HEK293 (cell line): ENCODE measurements at regions not wholly inside any gene's neighbourhood (a gene's known extent, or its start where the extent isn't known, plus 50 kb on each side); places are given as distances from the start of the nearest gene placed in this dataset.

Experiments used
- CTCF ChIA-PET: fragments of 350-600 bp; formaldehyde crosslinking; extraction: SDS; loops from one replicate; lab custom pipeline; 2021; ENCODE audit warnings: antibody characterized with exemption; lab: Yijun Ruan, JAX
- POLR2A ChIA-PET: fragments of 300-600 bp; formaldehyde crosslinking; extraction: SDS; loops from one replicate; lab custom pipeline; 2020; ENCODE audit warnings: antibody characterized with exemption, inconsistent platforms; lab: Yijun Ruan, JAX
- H3K27ac ChIP-seq: fragments of 200-500 bp; sonication (Bioruptor generic); 2 replicates; pipeline ENCODE4 v1.5.1; 2014; ENCODE audit warnings: low read depth, low read length, control low read depth, inconsistent platforms; ENCODE audit errors: extremely low read depth
- H3K36me3 ChIP-seq, 2 experiments: fragments of 200-500 bp in 1 of 2; sonication (Bioruptor generic) in 1 of 2; 1 replicate in 1 of 2; 2 replicates in 1 of 2; pipeline ENCODE4 v1.5.1; 2014 to 2017; ENCODE audit warnings: inconsistent platforms in 2 of 2, low read length in 2 of 2; ENCODE audit not compliant: control insufficient read depth in 2 of 2, insufficient read depth in 1 of 2
- H3K4me1 ChIP-seq: fragments of 200-500 bp; sonication (Bioruptor generic); 2 replicates; pipeline ENCODE4 v1.5.1; 2014; ENCODE audit warnings: mild to moderate bottlenecking, low read length, inconsistent platforms; ENCODE audit not compliant: control insufficient read depth, insufficient read depth
- H3K4me3 ChIP-seq: 2 replicates; pipeline ENCODE4 v1.5.1; 2011; ENCODE audit warnings: low read depth, mild to moderate bottlenecking, control low read depth, low read length, moderate library complexity
- H3K9me3 ChIP-seq: fragments of 200-500 bp; sonication (Bioruptor generic); 2 replicates; pipeline ENCODE4 v1.5.1; 2014; ENCODE audit warnings: low read depth, low read length, inconsistent platforms; ENCODE audit not compliant: control insufficient read depth, insufficient read depth
- CTCF ChIP-seq: fragments of 450-650 bp; formaldehyde crosslinking; IDR thresholded peaks from 2 replicates; pipeline ENCODE4 v1.5.1; 2016; ENCODE audit warnings: missing biosample characterization, missing genetic modification characterization
- FEZF1 ChIP-seq: fragments of 450-650 bp; formaldehyde crosslinking; IDR thresholded peaks from 2 replicates; pipeline ENCODE4 v1.5.1; 2016; ENCODE audit warnings: missing biosample characterization, missing genetic modification characterization
- MYNN ChIP-seq: fragments of 450-650 bp; formaldehyde crosslinking; IDR thresholded peaks from 2 replicates; pipeline ENCODE4 v1.5.1; 2016; ENCODE audit warnings: missing biosample characterization, missing genetic modification characterization, borderline replicate concordance
- SCRT1 ChIP-seq: fragments of 450-650 bp; formaldehyde crosslinking; IDR thresholded peaks from 2 replicates; pipeline ENCODE4 v1.5.1; 2016; ENCODE audit warnings: missing biosample characterization, missing genetic modification characterization, borderline replicate concordance
- TCF7L2 ChIP-seq: IDR thresholded peaks from 2 replicates; pipeline ENCODE4 v1.6.1; 2011; ENCODE audit warnings: low read depth, mild to moderate bottlenecking, inconsistent platforms, low read length, moderate library complexity, borderline replicate concordance
- ZBTB21 ChIP-seq: fragments of 450-650 bp; formaldehyde crosslinking; IDR thresholded peaks from 2 replicates; pipeline ENCODE4 v1.5.1; 2017; ENCODE audit warnings: missing biosample characterization, missing genetic modification characterization
- ZFP69B ChIP-seq: fragments of 450-650 bp; formaldehyde crosslinking; IDR thresholded peaks from 2 replicates; pipeline ENCODE4 v1.5.1; 2016; ENCODE audit warnings: missing biosample characterization, missing genetic modification characterization
- ZNF10 ChIP-seq: fragments of 450-650 bp; formaldehyde crosslinking; IDR thresholded peaks from 2 replicates; pipeline ENCODE4 v1.5.1; 2017; ENCODE audit warnings: missing biosample characterization, missing genetic modification characterization
- ZNF121 ChIP-seq: fragments of 450-650 bp; formaldehyde crosslinking; IDR thresholded peaks from 2 replicates; pipeline ENCODE4 v1.5.1; 2016; ENCODE audit warnings: missing biosample characterization, missing genetic modification characterization
- ZNF133 ChIP-seq: fragments of 450-650 bp; formaldehyde crosslinking; IDR thresholded peaks from 2 replicates; pipeline ENCODE4 v1.5.1; 2016; ENCODE audit warnings: missing biosample characterization, missing genetic modification characterization
- ZNF292 ChIP-seq: fragments of 450-650 bp; formaldehyde crosslinking; IDR thresholded peaks from 2 replicates; pipeline ENCODE4 v1.5.1; 2016; ENCODE audit warnings: low read depth, missing biosample characterization, missing genetic modification characterization, borderline replicate concordance
- ZNF654 ChIP-seq: fragments of 450-650 bp; formaldehyde crosslinking; IDR thresholded peaks from 2 replicates; pipeline ENCODE4 v1.5.1; 2016; ENCODE audit warnings: low read depth, missing biosample characterization, missing genetic modification characterization
- ZNF791 ChIP-seq: fragments of 450-650 bp; formaldehyde crosslinking; IDR thresholded peaks from 2 replicates; pipeline ENCODE4 v1.5.1; 2016; ENCODE audit warnings: missing biosample characterization, missing genetic modification characterization
- ZSCAN30 ChIP-seq: fragments of 450-650 bp; IDR thresholded peaks from 2 replicates; pipeline ENCODE4 v1.5.1; 2018; ENCODE audit warnings: missing biosample characterization, mild to moderate bottlenecking, missing genetic modification characterization, moderate library complexity
- TF ChIP-seq, protein P1 (sequence below): fragments of 450-650 bp; IDR thresholded peaks from 2 replicates; pipeline ENCODE4 v1.5.1; 2018; ENCODE audit warnings: missing biosample characterization, mild to moderate bottlenecking, missing genetic modification characterization
- TF ChIP-seq, protein P2 (sequence below): fragments of 450-650 bp; formaldehyde crosslinking; IDR thresholded peaks from 2 replicates; pipeline ENCODE4 v1.5.1; 2016; ENCODE audit warnings: missing biosample characterization, missing genetic modification characterization

GRCh38 chr3:135898774-135899173, 66.8 kb upstream of the PPP2R3A start (continued):
- TF ChIP-seq ZNF121 (tag by site-specific recombination) = no peak
- no peak for TF ChIP-seq ZNF292 (tag by site-specific recombination)
- TF ChIP-seq FEZF1 (tag by site-specific recombination) = no peak
- TF ChIP-seq MYNN (tag by site-specific recombination) = no peak
- TF ChIP-seq ZNF791 = no peak

DNA sequence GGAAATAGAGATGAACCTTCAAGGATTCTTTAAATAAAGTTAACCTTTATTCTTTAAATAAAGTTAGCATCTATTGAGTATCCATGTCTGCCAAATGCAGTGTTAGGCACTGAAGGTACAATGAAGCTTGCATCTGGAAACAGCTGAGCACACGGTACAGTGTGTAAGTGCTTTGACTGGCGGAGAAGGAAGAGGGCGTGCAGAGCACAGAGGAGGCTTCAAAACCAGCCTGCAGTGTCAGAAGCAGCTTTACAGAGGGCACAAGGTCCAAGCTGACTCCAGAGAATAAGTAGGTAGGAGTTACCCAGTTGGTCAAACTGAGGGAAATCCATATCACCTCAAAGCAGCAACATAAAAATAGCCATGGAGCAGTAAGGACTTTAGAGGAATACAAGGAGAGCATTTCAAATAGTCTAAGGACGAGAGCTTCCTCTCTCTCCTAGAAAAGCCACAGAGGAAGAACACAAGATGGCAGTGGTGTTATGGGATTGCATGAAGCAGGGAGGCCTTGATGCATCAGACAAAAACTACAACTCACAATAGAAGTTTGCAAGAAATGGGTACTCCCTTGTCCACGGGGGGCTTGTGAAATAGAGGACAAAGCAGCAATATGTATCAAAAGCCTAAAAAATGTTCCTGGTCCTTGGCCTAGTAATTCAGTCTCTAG, 60.3 kb upstream of the PPP2R3A start:
- H3K27ac ChIP-seq = no peak overlapping the region
- no peaks in the 10 kb centered on the region for H3K9me3 ChIP-seq
- no peak overlapping the region for H3K4me3 ChIP-seq
- ChIA-PET POLR2A (no interaction called here), CTCF (interaction anchor here (0.6 to 1.6 kb wide), 3 partner anchors 11 to 274 kb away, joined by 3 to 7 read pairs (median 5); no protein-coding TSS in a partner anchor)
- no peaks in the 10 kb centered on the region for H3K4me1 ChIP-seq
- no peaks in the 10 kb centered on the region for H3K36me3 ChIP-seq
- no peak for TF ChIP-seq SCRT1
- peak; percentile 38; the same call in 1 of the 2 replicates for TF ChIP-seq CTCF (tag by site-specific recombination)
- peak; percentile 12; the same call in 1 of the 2 replicates for TF ChIP-seq ZNF654
- no peak for TF ChIP-seq ZNF10 (tag by site-specific recombination)

DNA sequence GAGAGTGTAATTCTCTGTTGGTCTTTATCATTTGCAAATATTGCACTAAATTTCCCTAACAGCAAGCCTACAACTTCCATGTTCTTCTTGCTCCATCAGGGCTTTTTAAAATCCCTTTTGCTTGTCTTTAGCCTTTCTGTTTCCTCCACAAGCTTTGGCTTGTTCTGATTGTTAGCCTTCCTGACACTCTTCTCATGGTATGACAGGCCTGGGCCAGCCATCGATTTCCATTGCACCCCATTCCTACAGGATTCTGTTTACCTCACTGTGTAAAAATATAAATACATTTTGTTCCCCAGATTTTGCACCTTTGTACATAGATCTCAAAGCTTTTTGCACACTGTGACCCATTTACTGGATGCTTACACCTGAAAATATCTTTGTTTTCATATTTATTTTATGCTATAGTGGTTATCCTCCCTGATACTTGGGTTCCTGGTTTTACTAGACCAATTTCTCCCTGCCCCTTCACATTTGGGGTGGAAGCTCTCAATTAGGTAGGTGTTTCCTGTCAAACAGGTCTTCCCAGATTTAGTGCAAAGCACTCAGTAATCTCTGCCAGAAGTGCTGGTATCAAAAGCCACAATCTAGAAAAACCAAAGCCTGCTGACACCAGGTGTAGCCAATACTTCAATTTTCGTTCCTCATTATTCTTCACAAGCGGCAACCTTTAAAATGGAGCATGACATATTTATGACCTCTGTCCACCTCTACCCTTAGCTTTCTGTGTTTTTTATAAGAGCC, 57.9 kb upstream of the PPP2R3A start:
- Histone ChIP-seq H3K4me3 (no peak overlapping the region), H3K4me1 (no peaks in the 10 kb centered on the region), H3K27ac (no peak overlapping the region), H3K9me3 (no peaks in the 10 kb centered on the region), H3K36me3 (no peaks in the 10 kb centered on the region)
- POLR2A ChIA-PET = no interaction called here
- TF ChIP-seq ZNF133 (tag by site-specific recombination) (no peak), ZSCAN30 (no peak), ZFP69B (tag by site-specific recombination) (no peak), ZBTB21 (tag by site-specific recombination) (no peak), TCF7L2 (no peak)
- TF ChIP-seq, protein P1, sequence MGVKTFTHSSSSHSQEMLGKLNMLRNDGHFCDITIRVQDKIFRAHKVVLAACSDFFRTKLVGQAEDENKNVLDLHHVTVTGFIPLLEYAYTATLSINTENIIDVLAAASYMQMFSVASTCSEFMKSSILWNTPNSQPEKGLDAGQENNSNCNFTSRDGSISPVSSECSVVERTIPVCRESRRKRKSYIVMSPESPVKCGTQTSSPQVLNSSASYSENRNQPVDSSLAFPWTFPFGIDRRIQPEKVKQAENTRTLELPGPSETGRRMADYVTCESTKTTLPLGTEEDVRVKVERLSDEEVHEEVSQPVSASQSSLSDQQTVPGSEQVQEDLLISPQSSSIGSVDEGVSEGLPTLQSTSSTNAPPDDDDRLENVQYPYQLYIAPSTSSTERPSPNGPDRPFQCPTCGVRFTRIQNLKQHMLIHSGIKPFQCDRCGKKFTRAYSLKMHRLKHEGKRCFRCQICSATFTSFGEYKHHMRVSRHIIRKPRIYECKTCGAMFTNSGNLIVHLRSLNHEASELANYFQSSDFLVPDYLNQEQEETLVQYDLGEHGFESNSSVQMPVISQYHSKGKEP = no peak
- TF ChIP-seq, protein P2, sequence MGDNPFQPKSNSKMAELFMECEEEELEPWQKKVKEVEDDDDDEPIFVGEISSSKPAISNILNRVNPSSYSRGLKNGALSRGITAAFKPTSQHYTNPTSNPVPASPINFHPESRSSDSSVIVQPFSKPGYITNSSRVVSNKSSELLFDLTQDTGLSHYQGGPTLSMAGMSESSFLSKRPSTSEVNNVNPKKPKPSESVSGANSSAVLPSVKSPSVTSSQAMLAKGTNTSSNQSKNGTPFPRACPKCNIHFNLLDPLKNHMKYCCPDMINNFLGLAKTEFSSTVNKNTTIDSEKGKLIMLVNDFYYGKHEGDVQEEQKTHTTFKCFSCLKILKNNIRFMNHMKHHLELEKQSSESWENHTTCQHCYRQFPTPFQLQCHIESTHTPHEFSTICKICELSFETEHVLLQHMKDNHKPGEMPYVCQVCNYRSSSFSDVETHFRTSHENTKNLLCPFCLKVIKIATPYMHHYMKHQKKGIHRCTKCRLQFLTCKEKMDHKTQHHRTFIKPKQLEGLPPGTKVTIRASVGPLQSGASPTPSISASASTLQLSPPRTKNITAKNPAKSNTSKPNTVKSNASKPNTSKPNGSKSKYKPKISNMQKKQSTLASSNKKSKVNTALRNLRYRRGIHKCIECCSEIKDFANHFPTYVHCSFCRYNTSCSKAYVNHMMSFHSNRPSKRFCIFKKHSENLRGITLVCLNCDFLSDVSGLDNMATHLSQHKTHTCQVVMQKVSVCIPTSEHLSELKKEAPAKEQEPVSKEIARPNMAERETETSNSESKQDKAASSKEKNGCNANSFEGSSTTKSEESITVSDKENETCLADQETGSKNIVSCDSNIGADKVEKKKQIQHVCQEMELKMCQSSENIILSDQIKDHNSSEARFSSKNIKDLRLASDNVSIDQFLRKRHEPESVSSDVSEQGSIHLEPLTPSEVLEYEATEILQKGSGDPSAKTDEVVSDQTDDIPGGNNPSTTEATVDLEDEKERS = no peak
- CTCF ChIA-PET = no interaction called here
